ENCODE measurements at regions not wholly inside any gene's neighbourhood (a gene's known extent, or its start where the extent isn't known, plus 50 kb on each side); places are given as distances from the start of the nearest gene placed in this dataset.

- FAIRE-seq: no peak
- no peak for DNase-seq (ENCODE audit: insufficient read length, low spot score)
Measured at GRCh38 chr15:36218322-36218721, 361.1 kb upstream of the CDIN1 start.

- FAIRE-seq (no peak), DNase-seq (ENCODE audit: insufficient read length, low spot score) (no peak)
Measured at GRCh38 chr15:36218991-36219390, 360.4 kb upstream of the CDIN1 start.

GRCh38 chr15:36221992-36222391 lies 357.4 kb upstream of the CDIN1 start:
- DNase-seq (ENCODE audit: insufficient read length, low spot score) (no peak), FAIRE-seq (no peak)

- FAIRE-seq (no peak), DNase-seq (ENCODE audit: insufficient read length, low spot score) (no peak)
Measured at GRCh38 chr15:36230776-36231175, 348.6 kb upstream of the CDIN1 start.

DNA sequence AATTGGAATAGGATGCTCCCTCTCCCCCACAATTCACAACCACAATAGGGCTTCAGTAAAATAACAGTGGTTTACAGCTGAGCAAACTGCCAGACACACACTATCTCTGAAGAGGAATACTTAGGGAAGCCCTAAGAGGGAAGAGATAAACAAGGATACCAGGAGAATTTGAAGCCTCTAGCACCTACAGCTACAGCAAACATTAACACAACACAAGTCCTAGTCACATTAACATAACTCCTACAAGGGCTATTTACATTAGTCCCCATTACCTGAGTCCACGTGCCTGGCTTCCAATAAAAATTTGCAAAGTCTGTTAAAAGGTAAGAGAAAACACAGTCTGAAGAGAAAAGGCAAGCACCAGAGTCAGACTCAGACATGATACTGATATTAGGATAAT lies 346.9 kb upstream of the CDIN1 start:
- no peak for FAIRE-seq
- DNase-seq (ENCODE audit: insufficient read length, low spot score): no peak

DNA sequence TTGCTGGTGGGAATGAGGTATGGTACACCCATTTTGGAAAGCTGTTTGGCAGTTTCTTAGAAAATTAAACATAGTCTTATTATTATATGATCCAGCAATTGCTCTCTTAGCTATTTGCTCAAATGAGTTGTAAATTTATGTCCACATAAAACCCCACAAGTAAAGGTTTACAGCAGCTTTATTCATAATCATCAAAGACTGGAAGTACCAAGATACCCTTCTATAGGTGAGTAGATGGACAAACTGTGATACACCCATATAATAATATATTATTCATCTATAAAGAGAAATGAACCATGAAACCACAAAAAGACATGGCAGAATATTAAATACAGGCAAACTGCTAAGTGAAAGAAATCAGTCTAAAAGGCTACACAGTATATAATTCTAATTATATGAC lies 344.7 kb upstream of the CDIN1 start:
- DNase-seq (ENCODE audit: insufficient read length, low spot score) (no peak), FAIRE-seq (no peak)

DNA sequence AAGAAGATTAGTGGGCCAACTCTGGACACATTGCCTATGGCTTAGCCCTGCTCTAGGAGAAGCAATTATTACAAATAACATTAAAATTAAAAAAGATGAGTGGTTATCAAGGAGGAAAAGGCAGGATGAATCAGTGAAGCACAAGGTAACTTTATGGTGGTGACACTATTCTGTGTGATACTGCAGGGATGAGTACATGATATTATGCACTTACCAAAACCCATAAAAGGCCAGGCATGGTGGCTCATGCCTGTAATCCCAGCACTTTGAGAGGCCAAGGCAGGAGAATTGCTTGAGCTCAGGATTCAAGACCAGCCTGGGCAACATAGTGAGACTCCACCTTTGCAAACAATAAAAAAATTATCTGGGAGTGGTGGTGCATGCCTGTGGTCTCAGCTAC lies 344.3 kb upstream of the CDIN1 start:
- DNase-seq (ENCODE audit: insufficient read length, low spot score): no peak
- no peak for FAIRE-seq

DNA sequence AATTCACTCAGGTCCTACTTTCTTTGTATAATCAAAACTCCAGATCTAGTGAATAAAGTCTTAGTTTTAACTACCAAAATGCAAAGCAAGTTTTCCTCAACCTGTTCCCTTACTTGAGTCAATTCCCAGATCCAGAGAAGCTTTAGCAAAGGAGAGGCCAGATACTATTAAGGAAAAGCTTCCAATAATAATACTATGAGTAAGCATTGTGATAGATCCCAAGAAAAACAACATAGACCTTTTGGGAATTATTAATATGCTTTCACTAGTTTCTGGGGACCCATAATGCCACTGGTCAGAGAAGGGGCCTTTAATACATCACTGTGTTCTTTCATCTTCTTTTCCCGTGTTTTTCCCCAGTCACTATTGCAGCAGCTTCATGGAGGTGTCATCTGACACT lies 339.9 kb upstream of the CDIN1 start:
- FAIRE-seq: no peak
- no peak for DNase-seq (ENCODE audit: insufficient read length, low spot score)

GRCh38 chr15:36251450-36251849 lies 328.0 kb upstream of the CDIN1 start:
- FAIRE-seq (no peak), DNase-seq (ENCODE audit: insufficient read length, low spot score) (peak; percentile 3)

DNA sequence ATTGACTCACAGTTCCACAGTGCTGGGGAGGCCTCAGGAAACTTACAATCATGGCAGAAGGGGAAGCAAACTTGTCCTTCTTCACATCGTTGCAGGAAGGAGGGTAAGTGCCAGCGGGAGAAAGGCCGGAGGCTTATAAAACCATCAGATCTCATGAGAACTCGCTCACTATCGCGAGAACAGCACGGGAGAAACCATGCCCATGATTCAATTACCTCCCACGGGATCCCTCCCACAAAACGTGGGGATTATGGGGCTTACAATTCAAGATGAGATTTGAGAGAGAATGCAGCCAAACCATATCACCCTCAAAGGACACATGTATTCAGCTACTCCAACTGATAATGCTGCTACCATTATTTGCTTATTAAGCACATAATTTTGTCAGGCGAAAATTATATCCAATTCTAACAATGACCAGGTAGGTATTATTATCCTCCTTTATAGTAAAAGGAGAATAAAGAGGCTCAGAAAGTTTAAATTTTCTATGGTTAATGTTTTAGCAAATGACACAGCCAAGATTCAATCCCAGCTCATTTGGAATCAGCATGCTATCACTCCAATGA lies 327.2 kb upstream of the CDIN1 start:
- FAIRE-seq (no peak), DNase-seq (ENCODE audit: insufficient read length, low spot score) (no peak)

DNA sequence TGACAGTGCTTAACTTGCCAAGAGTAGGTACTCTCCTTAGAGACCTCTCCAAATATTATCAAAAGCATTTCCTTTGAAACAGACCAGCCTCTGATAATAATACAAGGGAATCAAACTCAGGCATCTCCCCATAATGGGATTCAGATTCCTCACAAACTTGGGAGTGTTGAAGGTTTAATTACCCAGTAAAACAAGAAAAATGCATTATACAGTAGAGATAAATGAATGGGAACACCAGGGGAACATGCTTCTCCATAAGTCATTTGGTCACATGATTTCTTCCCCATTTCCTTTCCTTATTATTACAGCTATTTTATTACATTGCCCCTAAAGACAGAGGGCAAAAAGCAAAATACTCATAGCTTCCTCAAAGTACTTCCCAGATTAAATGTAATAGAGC lies 325.0 kb upstream of the CDIN1 start:
- no peak for FAIRE-seq
- DNase-seq (ENCODE audit: insufficient read length, low spot score): no peak

DNA sequence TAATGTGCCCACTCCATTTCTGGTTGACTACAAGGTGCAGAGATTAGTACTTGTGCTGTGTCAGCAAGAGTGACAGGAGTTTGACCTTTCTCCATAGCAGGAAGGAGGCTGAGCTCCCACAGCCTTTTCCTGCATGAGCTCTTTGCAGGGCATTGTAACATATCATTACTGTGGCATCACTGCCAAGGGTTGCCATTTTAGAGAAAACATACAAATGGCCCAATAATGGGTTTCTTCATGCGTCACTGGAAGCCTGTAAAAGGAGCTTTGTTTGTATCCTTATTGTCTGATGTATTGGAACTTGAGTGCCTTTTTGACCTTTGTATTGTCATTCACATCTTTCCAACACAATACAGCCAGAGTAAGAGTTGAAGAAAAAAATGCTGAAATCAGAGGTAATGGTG lies 323.0 kb upstream of the CDIN1 start:
- FAIRE-seq: no peak
- DNase-seq (ENCODE audit: insufficient read length, low spot score): no peak

GRCh38 chr15:36263666-36264065 lies 315.8 kb upstream of the CDIN1 start:
- FAIRE-seq (no peak), DNase-seq (ENCODE audit: insufficient read length, low spot score) (no peak)

- FAIRE-seq (no peak), DNase-seq (ENCODE audit: insufficient read length, low spot score) (no peak)
Measured at GRCh38 chr15:36265422-36265821, 314.0 kb upstream of the CDIN1 start.

DNA sequence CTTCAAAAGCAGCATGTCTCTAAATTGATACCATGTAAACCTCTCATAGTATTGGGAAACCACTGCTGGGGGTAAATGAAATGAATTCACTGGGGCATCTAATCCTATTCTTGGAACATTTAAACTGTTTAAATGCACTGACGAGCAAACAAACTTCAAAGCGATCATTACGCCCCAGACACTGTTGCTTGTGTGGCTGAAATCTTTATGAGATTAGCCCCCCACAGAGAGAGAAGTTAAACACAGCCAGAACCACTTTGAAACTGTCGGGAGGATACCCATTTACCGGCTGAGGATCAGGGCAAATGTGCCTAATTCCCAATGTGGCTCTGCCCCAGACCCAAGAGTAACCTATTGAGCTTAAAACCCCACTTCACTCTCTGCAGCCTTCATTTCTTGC lies 308.4 kb upstream of the CDIN1 start:
- FAIRE-seq (no peak), DNase-seq (ENCODE audit: insufficient read length, low spot score) (no peak)

- no peak for DNase-seq (ENCODE audit: insufficient read length, low spot score)
- FAIRE-seq: no peak
Measured at GRCh38 chr15:36275656-36276055, 303.8 kb upstream of the CDIN1 start.

GRCh38 chr15:36278219-36278618 lies 301.2 kb upstream of the CDIN1 start:
- FAIRE-seq: peak; percentile 59

DNA sequence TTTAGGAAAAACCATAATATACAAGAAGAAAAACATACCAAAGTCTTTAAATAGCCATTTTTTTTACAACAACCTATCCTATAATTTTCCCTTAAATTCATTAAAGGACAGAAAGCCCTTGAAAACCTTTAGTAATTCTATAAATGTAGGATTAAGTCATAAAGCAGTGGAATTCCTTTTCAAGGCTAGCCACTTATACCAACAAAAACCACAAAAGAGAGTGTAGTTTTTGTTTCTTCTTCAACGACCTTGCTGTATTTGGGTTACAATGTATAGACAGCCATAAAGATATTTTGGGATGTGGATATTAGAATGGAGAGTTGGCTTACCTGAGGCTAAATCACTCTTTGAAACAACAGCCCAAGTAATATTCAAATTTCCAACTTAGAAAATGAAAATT lies 296.6 kb upstream of the CDIN1 start:
- DNase-seq (ENCODE audit: insufficient read length, low spot score) (no peak), FAIRE-seq (no peak)

More at GRCh38 chr15:36278219-36278618, 301.2 kb upstream of the CDIN1 start:
- peak; percentile 10 for DNase-seq (ENCODE audit: insufficient read length, low spot score)

GRCh38 chr15:36284911-36285310 lies 294.5 kb upstream of the CDIN1 start:
- FAIRE-seq (no peak), DNase-seq (ENCODE audit: insufficient read length, low spot score) (no peak)

DNA sequence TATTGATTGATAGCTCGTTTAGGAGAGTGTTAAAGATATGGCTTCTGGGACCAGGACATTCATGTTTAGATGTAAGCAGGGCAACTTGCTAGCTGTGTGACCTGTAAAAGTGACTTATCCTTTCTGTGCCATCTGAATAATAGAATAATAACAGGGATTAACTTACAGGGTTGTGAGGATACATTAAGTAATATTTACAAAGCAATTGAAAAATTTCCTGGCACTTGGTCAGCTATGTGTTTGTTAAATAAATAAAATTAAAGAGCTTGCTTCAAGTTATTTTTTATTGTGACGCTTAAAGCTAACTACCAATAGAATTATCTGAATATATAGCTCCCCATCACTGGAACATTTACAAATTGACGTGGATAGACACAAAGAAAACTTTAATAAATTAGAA lies 287.9 kb upstream of the CDIN1 start:
- FAIRE-seq (no peak), DNase-seq (ENCODE audit: insufficient read length, low spot score) (no peak)

DNA sequence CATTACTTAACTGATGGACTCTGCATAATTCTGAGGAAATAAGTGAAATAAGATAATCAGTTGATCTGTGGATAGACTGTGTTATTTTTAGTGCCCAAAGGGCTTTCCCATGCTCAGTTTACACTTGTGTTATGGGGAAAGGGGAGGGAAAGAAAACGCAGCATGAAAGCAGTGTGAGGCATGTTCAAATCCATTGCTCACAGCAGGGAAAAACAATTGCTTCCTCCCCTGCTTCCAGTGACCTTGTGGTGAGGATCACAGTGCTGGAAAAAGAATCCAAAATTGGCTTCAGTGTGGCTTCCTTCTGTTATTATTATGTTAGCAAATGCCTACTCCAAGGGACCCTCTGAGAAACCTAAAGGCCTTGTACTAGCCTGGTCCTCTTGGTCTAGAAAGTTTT lies 285.1 kb upstream of the CDIN1 start:
- FAIRE-seq: no peak
- no peak for DNase-seq (ENCODE audit: insufficient read length, low spot score)

DNA sequence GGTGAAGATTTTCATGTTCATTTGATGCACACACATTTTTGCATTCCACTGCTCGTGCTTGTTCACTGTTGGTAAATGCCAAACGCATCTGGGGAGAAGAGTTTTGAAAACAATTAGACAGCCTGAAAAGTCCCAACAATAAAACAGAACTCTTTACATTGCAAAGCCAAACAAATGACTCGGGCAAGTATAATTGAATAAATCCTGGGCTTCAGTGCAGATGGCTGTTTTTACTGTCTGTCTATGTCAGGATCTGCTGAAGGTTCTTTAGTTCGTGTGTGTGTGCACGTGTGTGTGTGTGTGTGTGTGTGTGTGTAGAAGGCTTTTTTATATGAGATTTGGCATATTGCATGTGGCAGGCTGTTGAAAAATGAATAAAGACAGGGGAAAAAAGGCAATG lies 277.5 kb upstream of the CDIN1 start:
- FAIRE-seq: no peak
- DNase-seq (ENCODE audit: insufficient read length, low spot score): no peak

DNA sequence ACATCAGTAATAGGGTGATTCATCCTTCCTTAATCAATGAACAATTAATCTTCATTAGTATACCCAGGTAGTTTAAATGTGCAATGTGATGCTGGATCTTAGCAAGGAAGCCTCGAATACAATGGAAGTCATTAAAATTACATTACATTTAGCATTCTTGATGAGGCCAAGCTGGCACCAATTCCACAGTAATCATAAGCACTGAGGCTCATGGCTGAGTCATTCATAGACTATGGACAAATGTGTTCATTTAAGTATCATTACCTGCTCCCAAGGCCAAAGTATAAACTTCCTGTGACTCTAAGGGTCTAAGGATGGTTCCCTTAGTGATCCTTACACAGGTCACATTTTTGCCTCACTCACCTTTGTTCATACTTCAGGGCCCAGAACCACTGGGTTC lies 266.4 kb upstream of the CDIN1 start:
- DNase-seq (ENCODE audit: insufficient read length, low spot score): no peak
- FAIRE-seq: no peak
